ENCODE measurements at regions not wholly inside any gene's neighbourhood (a gene's known extent, or its start where the extent isn't known, plus 50 kb on each side); places are given as distances from the start of the nearest gene placed in this dataset.

DNA sequence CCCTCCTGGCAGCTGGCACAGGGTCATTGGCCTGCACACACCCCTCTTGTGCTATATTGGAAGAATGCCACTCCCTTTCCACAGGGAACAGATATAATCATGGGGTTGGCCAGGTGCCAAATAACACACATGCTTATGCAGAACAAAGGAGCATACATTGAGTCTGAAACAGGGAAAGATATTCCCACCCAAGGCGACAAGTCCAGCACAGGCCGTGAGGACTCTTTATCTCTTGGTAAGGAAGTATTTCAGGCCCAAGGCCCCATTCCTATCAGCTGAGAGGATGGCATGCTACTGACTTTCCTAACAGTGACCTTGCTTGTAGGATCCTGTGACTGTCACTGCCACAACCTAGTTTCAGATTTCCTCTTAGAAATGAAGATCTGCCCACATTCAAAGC is 59.0 kb upstream of the STXBP6 start:
- TF ChIP-seq, protein P1, sequence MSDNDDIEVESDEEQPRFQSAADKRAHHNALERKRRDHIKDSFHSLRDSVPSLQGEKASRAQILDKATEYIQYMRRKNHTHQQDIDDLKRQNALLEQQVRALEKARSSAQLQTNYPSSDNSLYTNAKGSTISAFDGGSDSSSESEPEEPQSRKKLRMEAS (IDR thresholded peaks at IDR 0.05), result no peak
- TF ChIP-seq TEAD4 (IDR thresholded peaks at IDR 0.05), result no peak
- TF ChIP-seq TAF1 (IDR thresholded peaks at IDR 0.05; ENCODE audit: low read depth), result no peak
- no peak for TF ChIP-seq EGR1 (IDR thresholded peaks at IDR 0.05)
